Calu3 (cell line): ENCODE measurements at regions not wholly inside any gene's neighbourhood (a gene's known extent, or its start where the extent isn't known, plus 50 kb on each side); places are given as distances from the start of the nearest gene placed in this dataset.

ENCODE experiments used
- BruUV-seq: library from RNA; stranded (reverse); fragments of 400-500 nt; replicated peaks from 2 replicates; lab custom pipeline; 2021; lab: Mats Ljungman, UMichigan
- CTCF ChIA-PET: fragments of 300-600 bp; sonication (Branson Sonifier 250); formaldehyde crosslinking; loops from one replicate; lab custom pipeline; 2022; ENCODE audit warnings: antibody characterized with exemption; lab: Charles Lee
- DNase-seq: peaks from one replicate; pipeline ENCODE4 v3.0.0; 2022
- H3K27ac Mint-ChIP-seq: one replicate; pipeline ENCODE4 v1.8.0; 2022; ENCODE audit warnings: mixed read lengths; ENCODE audit not compliant: unreplicated experiment
- H3K27me3 Mint-ChIP-seq: one replicate; pipeline ENCODE4 v1.8.0; 2022; ENCODE audit warnings: mixed read lengths; ENCODE audit not compliant: unreplicated experiment
- H3K36me3 Mint-ChIP-seq: one replicate; pipeline ENCODE4 v1.8.0; 2022; ENCODE audit warnings: mild to moderate bottlenecking, moderate library complexity, mixed read lengths; ENCODE audit not compliant: insufficient read depth, unreplicated experiment
- H3K4me1 Mint-ChIP-seq: one replicate; pipeline ENCODE4 v1.8.0; 2022; ENCODE audit warnings: mild to moderate bottlenecking, low read depth, mixed read lengths; ENCODE audit not compliant: unreplicated experiment
- H3K4me3 Mint-ChIP-seq: one replicate; pipeline ENCODE4 v1.8.0; 2022; ENCODE audit warnings: mild to moderate bottlenecking, low read depth, moderate library complexity, mixed read lengths; ENCODE audit not compliant: unreplicated experiment
- H3K9me3 Mint-ChIP-seq: one replicate; pipeline ENCODE4 v1.8.0; 2022; ENCODE audit warnings: low read depth, mixed read lengths; ENCODE audit not compliant: unreplicated experiment
- intact Hi-C: fragments of 100-400 bp; cut with micrococcal nuclease; formaldehyde crosslinking; loops from one replicate; pipeline ENCODE4 v1.10.0; 2022; ENCODE audit not compliant: unreplicated experiment
- TF ChIP-seq, protein P1 (sequence below): fragments of 200-600 bp; IDR thresholded peaks from one replicate; pipeline ENCODE4 v1.8.0; 2022; ENCODE audit warnings: antibody characterized with exemption; ENCODE audit not compliant: unreplicated experiment

GRCh38 chr2:21194147-21194546 lies 70.4 kb downstream of the TDRD15 start:
- Mint-ChIP-seq H3K4me3 (no peak overlapping the region), H3K4me1 (no peaks in the 10 kb centered on the region), H3K9me3 (no peaks in the 10 kb centered on the region), H3K27me3 (no peaks in the 10 kb centered on the region), H3K36me3 (no peaks in the 10 kb centered on the region), H3K27ac (no peak overlapping the region)
- TF ChIP-seq, protein P1, sequence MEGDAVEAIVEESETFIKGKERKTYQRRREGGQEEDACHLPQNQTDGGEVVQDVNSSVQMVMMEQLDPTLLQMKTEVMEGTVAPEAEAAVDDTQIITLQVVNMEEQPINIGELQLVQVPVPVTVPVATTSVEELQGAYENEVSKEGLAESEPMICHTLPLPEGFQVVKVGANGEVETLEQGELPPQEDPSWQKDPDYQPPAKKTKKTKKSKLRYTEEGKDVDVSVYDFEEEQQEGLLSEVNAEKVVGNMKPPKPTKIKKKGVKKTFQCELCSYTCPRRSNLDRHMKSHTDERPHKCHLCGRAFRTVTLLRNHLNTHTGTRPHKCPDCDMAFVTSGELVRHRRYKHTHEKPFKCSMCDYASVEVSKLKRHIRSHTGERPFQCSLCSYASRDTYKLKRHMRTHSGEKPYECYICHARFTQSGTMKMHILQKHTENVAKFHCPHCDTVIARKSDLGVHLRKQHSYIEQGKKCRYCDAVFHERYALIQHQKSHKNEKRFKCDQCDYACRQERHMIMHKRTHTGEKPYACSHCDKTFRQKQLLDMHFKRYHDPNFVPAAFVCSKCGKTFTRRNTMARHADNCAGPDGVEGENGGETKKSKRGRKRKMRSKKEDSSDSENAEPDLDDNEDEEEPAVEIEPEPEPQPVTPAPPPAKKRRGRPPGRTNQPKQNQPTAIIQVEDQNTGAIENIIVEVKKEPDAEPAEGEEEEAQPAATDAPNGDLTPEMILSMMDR, result no peak
- no peak for DNase-seq
- no TSS peak for BruUV-seq
- intact Hi-C loops, result no loop called here
- CTCF ChIA-PET, result interaction anchor here (0.7 kb wide), 1 partner anchor 26 kb away, joined by 5 read pairs; no protein-coding TSS in a partner anchor

DNA sequence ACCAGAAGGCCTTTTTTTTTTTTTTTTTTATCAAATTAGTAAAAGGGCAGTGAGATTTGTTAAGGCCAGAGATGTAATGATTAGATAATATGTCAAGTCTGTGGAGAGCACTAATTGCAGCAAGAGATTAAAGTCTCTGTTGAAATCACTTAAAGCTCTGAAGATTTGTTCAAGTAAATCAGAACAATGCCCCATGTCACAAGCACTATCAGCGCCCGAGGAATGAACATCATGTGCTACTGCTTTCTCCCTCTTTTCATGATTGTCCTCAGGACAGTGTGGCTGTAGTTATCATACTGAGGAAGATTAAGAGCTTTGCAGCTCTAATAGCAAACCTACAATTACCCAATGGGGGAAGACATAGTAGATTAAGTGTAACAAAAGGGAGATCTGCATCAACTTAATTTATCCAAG lies 71.1 kb downstream of the TDRD15 start:
- Mint-ChIP-seq H3K9me3 (no peaks in the 10 kb centered on the region), H3K36me3 (no peaks in the 10 kb centered on the region), H3K27me3 (no peaks in the 10 kb centered on the region), H3K4me1 (no peaks in the 10 kb centered on the region), H3K27ac (no peak overlapping the region), H3K4me3 (no peak overlapping the region)
- CTCF ChIA-PET, result interaction anchor here (0.7 kb wide), 1 partner anchor 27 kb away, joined by 5 read pairs; no protein-coding TSS in a partner anchor
- DNase-seq, result no peak
- intact Hi-C loops, result no loop called here
- TF ChIP-seq, protein P1, result no peak
- no TSS peak for BruUV-seq

- no TSS peak for BruUV-seq
These were observed 71.6 kb downstream of the TDRD15 start for GRCh38 chr2:21195326-21195725.

DNA sequence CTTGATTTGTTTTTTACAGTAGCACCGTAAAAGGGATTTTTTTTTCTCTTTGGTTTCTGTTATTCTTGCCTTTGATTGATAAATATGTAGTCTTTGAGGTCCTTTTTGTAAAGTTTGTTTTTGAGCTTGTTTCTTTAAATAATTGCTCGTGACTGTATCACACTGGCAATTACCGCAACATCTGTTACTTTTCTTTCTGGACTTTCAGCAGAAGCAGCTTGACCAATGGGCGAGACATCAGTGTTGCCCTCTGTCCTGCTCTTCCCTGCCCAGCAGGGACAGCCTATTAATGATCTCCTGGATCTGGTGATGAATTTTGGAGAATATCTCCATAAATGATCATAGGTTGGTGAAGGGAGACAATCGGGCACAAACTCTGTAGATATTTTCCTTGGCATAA lies 74.9 kb downstream of the TDRD15 start:
- DNase-seq, result no peak
- Mint-ChIP-seq H3K4me1 (no peaks in the 10 kb centered on the region), H3K9me3 (no peaks in the 10 kb centered on the region), H3K36me3 (no peaks in the 10 kb centered on the region), H3K4me3 (no peak overlapping the region), H3K27me3 (no peaks in the 10 kb centered on the region), H3K27ac (no peak overlapping the region)
- BruUV-seq, result no TSS peak
- intact Hi-C loops, result no loop called here
- CTCF ChIA-PET, result no interaction called here
- TF ChIP-seq, protein P1, result no peak

More at GRCh38 chr2:21195326-21195725, 71.6 kb downstream of the TDRD15 start:
- CTCF ChIA-PET, result no interaction called here
- H3K36me3 Mint-ChIP-seq, result no peaks in the 10 kb centered on the region
- H3K4me3 Mint-ChIP-seq, result no peak overlapping the region
- H3K27ac Mint-ChIP-seq, result no peak overlapping the region
- TF ChIP-seq, protein P1, result no peak
- H3K27me3 Mint-ChIP-seq, result no peaks in the 10 kb centered on the region
- intact Hi-C loops, result no loop called here
- no peak for DNase-seq
- H3K9me3 Mint-ChIP-seq, result no peaks in the 10 kb centered on the region
- no peaks in the 10 kb centered on the region for H3K4me1 Mint-ChIP-seq
